ENCODE measurements at regions not wholly inside any gene's neighbourhood (a gene's known extent, or its start where the extent isn't known, plus 50 kb on each side); places are given as distances from the start of the nearest gene placed in this dataset.

DNA sequence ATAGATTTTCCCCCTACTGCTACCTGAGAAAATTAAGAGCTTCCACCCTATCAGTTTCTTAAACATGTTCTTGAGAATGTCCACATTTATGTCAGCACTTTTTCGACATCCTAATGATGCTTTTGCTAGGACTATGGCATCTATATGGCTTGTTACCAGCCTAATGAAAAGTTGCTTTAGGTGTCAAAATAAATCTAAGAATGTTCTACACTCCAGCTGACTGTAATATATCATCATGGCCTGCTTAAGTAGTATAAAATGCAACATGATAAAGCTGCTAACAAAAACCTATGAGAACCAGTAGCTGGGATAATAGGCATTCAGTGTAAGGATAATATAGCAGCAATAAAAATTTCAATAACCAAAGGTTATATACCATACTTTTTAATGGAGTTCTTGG, 1983.5 kb upstream of the CELF4 start:
- TF ChIP-seq, protein P1, sequence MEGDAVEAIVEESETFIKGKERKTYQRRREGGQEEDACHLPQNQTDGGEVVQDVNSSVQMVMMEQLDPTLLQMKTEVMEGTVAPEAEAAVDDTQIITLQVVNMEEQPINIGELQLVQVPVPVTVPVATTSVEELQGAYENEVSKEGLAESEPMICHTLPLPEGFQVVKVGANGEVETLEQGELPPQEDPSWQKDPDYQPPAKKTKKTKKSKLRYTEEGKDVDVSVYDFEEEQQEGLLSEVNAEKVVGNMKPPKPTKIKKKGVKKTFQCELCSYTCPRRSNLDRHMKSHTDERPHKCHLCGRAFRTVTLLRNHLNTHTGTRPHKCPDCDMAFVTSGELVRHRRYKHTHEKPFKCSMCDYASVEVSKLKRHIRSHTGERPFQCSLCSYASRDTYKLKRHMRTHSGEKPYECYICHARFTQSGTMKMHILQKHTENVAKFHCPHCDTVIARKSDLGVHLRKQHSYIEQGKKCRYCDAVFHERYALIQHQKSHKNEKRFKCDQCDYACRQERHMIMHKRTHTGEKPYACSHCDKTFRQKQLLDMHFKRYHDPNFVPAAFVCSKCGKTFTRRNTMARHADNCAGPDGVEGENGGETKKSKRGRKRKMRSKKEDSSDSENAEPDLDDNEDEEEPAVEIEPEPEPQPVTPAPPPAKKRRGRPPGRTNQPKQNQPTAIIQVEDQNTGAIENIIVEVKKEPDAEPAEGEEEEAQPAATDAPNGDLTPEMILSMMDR (IDR thresholded peaks at IDR 0.05), result no peak
- TF ChIP-seq POLR2A (IDR thresholded peaks at IDR 0.05), result no peak
